ENCODE measurements at regions not wholly inside any gene's neighbourhood (a gene's known extent, or its start where the extent isn't known, plus 50 kb on each side); places are given as distances from the start of the nearest gene placed in this dataset.

- Histone ChIP-seq H3K79me2 (ENCODE audit: insufficient read depth, low read length) (no peaks in the 10 kb centered on the region), H4K20me1 (ENCODE audit: insufficient read depth) (no peaks in the 10 kb centered on the region), H3K36me3 (ENCODE audit: control insufficient read depth in 1 of 2, insufficient read depth in 2 of 2, low read length in 2 of 2) (no peaks in the 10 kb centered on the region), H3K9ac (ENCODE audit: low read length) (no peak overlapping the region), H3K4me3 (replicated peaks in 1 of 2; ENCODE audit: low read depth in 1 of 2, low read length in 2 of 2) (no peak overlapping the region), H3K27me3 (ENCODE audit: insufficient read depth, low read length) (0 out of 2 replicates have a peak, but pooled peaks cover 3% of the 10 kb centered on the region), H3K4me2 (ENCODE audit: low read length) (no peak overlapping the region), H3K27ac (ENCODE audit: low read depth, low read length) (no peak overlapping the region), H2AFZ (ENCODE audit: low read depth, low read length, poor library complexity, severe bottlenecking) (no peak overlapping the region), H3K9me3 (ENCODE audit: control insufficient read depth in 1 of 2, insufficient read depth in 1 of 2, low read depth in 1 of 2, low read length in 2 of 2) (no peaks in the 10 kb centered on the region), H3K9me2 (ENCODE audit: insufficient read depth) (no peaks in the 10 kb centered on the region), H3K4me1 (ENCODE audit: control insufficient read depth in 1 of 2, insufficient read depth in 2 of 2, low read length in 2 of 2) (no peaks in the 10 kb centered on the region)
- ATAC-seq (no peak), DNase-seq (ENCODE audit: low read depth, low spot score) (no peak)
- ChIA-PET RAD21 (ENCODE audit: low non-redundant PET in 1 of 2, low total read pairs in 2 of 2, uncharacterized antibody in 2 of 2, unreplicated experiment in 2 of 2) (no interaction called here), POLR2A (no interaction called here), CTCF (no interaction called here)
- TF ChIP-seq CTCF (IDR thresholded peaks at IDR 0.05 in 2 of 3, conservative IDR thresholded peaks at IDR 0.05 in 1 of 3; ENCODE audit: borderline replicate concordance in 1 of 3, insufficient read depth in 1 of 3, low read depth in 2 of 3, low read length in 2 of 3) (no peak), MAX (IDR thresholded peaks at IDR 0.05) (no peak), ATF3 (IDR thresholded peaks at IDR 0.05) (no peak), SRF (IDR thresholded peaks at IDR 0.05; ENCODE audit: low read depth) (no peak), EZH2 (IDR thresholded peaks at IDR 0.05) (no peak)
- BruUV-seq (replicated peaks), result no TSS peak
- intact Hi-C loops (cut with micrococcal nuclease), result no loop called here
These were observed 340.6 kb upstream of the IRX4 start for GRCh38 chr5:2223303-2223702.

- 0 out of 2 replicates have a peak, but pooled peaks cover under 1% of the 10 kb centered on the region for H3K27me3 ChIP-seq (ENCODE audit: insufficient read depth, low read length)
- RAD21 ChIA-PET (ENCODE audit: low non-redundant PET in 1 of 2, low total read pairs in 2 of 2, uncharacterized antibody in 2 of 2, unreplicated experiment in 2 of 2), result no interaction called here
- no peak overlapping the region for H3K4me2 ChIP-seq (ENCODE audit: low read length)
- intact Hi-C loops (cut with micrococcal nuclease), result no loop called here
- CTCF ChIA-PET, result no interaction called here
- no peaks in the 10 kb centered on the region for H3K79me2 ChIP-seq (ENCODE audit: insufficient read depth, low read length)
- POLR2A ChIA-PET, result no interaction called here
- ATAC-seq, result no peak
- DNase-seq (ENCODE audit: low read depth, low spot score), result no peak
- no peak overlapping the region for H3K9ac ChIP-seq (ENCODE audit: low read length)
- TF ChIP-seq ATF3 (IDR thresholded peaks at IDR 0.05) (no peak), POLR2A (IDR thresholded peaks at IDR 0.05; ENCODE audit: borderline replicate concordance, extremely low read depth, insufficient read depth, insufficient read length) (no peak)
- H3K9me3 ChIP-seq (ENCODE audit: control insufficient read depth in 1 of 2, insufficient read depth in 1 of 2, low read depth in 1 of 2, low read length in 2 of 2), result no peaks in the 10 kb centered on the region
- H3K4me3 ChIP-seq (replicated peaks in 1 of 2; ENCODE audit: low read depth in 1 of 2, low read length in 2 of 2), result no peak overlapping the region
- BruUV-seq (replicated peaks), result no TSS peak
- H3K36me3 ChIP-seq (ENCODE audit: control insufficient read depth in 1 of 2, insufficient read depth in 2 of 2, low read length in 2 of 2), result no peaks in the 10 kb centered on the region
- H3K27ac ChIP-seq (ENCODE audit: low read depth, low read length), result no peak overlapping the region
- H3K4me1 ChIP-seq (ENCODE audit: control insufficient read depth in 1 of 2, insufficient read depth in 2 of 2, low read length in 2 of 2), result no peaks in the 10 kb centered on the region
- H2AFZ ChIP-seq (ENCODE audit: low read depth, low read length, poor library complexity, severe bottlenecking), result no peak overlapping the region
- no peaks in the 10 kb centered on the region for H3K9me2 ChIP-seq (ENCODE audit: insufficient read depth)
- H4K20me1 ChIP-seq (ENCODE audit: insufficient read depth), result no peaks in the 10 kb centered on the region
These were observed 339.7 kb upstream of the IRX4 start for GRCh38 chr5:2222246-2222992.

Data from HCT116 (cell line).